Islet of Langerhans (tissue), 1 donor: ENCODE measurements at regions not wholly inside any gene's neighbourhood (a gene's known extent, or its start where the extent isn't known, plus 50 kb on each side); places are given as distances from the start of the nearest gene placed in this dataset.

Experiments
- FAIRE-seq: peaks from one replicate; lab custom pipeline; 2011; peaks lifted over from hg19 to GRCh38; lab: Jason Lieb, UNC

DNA sequence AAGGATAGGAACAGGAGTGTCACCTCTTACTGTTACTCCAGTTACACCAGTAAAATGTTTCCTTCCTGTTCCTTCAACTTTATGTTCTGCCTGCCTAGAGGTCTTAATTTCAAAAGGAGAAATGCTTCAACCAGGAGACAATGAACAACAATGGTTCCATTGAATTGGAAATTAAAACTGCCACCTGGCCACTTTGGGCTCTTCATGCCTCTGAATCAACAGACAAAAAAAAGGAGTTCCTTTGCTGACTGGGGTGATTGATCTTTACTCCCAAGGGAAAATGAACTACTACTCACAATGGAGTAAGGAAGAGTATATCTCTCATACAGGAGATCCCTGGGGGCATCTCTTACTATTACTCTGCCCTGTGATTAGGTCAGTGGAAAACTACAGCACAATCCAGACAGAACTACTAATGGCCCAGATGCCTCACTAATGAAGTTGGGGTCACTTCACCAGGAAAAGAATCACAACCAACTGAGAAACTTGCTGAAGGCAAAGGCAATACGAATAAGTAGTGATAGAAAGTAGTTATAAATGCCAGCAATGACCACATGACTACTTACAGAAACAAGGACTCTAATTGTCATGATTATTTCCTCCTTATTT, 76.6 kb upstream of the PRDX6 start:
- no peak for FAIRE-seq

DNA sequence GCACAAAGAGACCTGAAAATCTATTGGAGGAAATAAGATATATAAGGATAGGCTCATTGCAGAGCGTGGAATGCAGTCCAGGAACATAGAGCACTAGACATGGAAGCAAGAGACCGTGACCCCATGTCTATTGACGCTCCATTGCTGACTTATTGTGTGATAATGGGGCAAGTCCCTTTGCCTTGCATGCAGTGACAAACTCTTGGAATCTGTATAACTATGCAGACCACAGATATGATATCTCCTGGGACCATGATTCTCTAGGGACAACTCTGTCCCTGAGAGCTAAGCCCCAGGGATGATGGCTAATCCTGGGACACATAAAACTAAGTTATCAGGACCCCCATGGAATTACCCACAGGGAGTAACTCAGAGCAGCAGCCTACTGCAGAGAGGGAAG, 73.1 kb upstream of the PRDX6 start:
- no peak for FAIRE-seq

DNA sequence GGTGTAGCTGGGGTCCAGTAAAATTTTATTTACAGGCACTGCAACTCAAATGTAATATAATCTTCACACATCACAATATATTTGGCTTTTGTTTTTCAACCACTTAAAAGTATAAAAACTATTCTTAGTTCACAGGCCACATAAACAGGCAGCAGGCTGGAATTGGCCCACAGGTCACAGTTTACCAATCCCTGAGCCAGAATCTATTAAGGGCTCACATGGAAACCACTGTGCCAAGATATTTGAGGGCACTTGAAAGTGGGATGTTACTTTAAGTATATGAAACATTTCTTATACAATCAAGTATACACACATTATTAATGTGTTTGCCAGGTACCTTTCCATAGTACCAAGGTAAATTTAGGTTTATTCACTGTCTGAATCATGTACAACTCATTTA, 71.9 kb upstream of the PRDX6 start:
- no peak for FAIRE-seq

DNA sequence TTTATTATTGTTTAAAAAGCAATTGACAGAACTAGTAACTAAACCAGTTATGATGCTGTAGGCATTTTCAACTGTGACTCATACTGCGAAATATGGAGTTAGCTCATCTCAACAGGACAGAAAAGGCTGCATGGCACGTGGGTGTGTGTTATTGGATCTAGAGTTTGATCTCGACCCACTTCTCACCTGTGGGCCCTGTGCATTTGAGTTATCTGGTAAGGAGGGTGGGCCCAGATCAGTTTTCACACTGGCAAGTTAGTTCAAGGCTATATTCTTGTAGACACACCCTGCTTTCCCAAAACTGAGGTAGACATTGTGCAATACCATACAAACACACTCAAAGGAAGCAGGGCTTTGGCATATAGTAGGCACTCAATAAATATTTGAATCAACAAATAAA, 71.3 kb upstream of the PRDX6 start:
- no peak for FAIRE-seq

DNA sequence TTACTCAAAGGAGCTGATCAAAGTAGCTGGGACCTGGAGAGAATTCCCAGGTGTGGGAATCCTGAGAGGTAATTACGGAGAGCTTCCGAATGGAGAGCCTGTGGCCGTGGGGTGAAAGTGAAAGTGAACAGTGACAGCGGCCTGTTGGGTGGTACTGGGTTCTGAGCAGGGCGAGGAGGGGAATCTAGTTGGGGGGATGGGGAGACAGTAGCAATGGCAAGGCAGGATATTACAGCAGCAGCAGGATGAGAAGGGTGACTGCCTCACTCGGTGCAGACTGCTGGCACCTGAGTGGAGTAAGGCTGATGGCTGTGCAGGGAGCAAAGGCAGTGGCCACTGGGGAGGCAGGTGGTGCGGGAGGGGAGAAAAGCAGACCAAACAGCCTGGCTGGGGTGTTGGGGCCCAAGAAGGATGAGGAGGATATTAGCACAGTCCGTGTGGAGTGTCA, 70.3 kb upstream of the PRDX6 start:
- no peak for FAIRE-seq

DNA sequence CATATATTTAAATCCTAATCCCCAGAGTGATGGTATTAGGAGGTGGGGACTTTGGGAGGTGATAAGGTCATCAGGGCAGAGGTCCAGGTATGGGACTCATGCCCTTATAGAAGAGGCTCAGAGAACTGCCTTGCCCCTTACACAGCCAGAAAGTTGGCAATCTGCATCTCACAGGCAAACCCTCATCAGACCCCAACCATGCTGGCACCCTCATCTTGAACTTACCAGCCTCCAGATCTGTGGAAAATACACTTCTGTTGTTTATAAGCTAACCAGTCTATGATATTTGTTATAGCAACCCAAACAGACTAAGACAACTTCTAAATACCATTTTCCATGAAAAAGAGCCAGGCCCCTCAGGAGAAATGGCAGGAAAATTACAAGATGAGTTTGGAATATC, 69.3 kb upstream of the PRDX6 start:
- no peak for FAIRE-seq

DNA sequence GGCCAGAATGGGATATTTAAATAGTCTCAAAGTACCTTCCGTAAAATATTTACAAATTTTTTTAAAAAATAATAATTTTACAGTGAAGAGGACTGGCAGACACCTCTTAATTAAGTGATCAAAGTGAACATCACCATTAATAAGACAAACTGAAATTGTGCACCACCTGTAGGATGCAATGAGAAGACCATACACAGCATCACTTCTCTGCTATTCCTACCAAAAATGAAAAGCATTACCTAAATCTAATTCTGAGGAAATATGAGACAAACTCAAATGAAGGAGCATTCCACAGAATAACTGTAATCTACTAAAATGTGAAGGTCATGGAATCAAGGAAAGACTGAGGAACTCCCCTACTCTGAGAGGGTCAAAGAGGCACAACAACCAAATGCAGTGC, 68.2 kb upstream of the PRDX6 start:
- no peak for FAIRE-seq

DNA sequence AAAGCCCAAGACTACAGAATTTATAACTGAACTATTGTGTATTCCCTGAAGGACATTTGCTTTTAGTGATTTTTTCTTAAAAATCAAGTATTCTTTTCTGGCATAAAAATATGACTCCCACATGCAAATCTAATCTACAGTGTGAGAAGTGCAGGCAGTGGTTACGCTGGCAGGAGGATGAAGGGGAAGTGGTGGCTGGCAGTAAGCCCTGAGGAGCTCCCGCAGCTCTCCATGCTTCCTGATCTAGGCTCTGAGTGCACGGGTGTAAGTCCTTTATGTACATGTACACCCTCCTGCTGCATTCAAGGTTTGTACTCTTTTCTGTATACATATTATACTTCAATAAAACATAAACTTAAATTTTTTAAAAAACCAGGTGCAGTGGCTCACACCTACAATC, 67.5 kb upstream of the PRDX6 start:
- FAIRE-seq, result no peak

DNA sequence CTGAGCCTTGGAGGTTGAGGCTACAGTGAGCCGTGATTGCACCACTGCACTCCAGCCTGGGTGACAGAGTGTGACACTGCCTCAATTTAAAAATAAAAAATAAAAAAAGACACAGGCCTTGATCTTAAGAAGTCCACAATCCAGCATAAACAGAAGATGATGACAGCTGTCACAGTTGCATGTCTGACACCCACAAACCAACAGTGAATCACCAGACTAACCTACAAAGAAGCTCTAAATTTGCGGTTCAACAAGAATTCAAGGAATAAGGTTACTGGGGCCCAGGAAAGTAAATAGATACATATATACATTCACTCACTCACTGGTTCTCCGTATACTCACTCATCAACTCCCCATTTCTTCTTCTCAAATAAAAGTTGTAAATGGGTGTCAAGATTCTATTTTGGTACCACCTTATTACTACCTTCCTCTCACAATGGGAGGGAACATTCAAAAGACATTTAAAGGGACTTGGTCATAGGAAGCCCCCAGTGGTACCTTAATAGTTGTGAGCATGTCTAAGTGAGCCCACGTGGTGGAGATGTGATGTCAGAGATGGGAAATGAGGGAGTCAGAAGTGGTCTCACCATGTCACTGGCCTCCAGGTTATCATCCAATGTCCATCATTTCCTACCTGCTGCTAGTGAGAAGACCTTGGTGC, 66.9 kb upstream of the PRDX6 start:
- FAIRE-seq, result no peak

DNA sequence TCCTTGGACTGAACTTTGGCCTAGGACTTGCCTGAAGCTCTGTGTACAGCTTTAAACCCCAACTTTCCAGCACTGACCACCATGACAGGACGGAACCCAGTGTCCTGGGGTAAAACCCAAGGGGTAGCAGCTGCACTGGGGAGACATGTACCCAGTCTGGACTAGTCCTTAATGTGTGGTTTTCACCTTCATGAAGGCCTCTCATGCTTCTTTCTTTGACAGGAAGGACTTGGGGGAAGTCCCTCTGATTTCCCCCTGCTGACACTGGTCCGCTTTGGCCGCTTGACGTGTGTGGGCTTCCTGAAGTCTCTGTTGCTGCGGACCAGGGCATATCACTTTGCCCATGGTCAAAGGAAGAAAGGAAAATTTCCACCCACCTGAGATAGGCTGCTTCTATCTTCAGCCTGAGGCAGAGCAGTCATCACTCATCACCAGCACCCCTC, 66.3 kb upstream of the PRDX6 start:
- no peak for FAIRE-seq

DNA sequence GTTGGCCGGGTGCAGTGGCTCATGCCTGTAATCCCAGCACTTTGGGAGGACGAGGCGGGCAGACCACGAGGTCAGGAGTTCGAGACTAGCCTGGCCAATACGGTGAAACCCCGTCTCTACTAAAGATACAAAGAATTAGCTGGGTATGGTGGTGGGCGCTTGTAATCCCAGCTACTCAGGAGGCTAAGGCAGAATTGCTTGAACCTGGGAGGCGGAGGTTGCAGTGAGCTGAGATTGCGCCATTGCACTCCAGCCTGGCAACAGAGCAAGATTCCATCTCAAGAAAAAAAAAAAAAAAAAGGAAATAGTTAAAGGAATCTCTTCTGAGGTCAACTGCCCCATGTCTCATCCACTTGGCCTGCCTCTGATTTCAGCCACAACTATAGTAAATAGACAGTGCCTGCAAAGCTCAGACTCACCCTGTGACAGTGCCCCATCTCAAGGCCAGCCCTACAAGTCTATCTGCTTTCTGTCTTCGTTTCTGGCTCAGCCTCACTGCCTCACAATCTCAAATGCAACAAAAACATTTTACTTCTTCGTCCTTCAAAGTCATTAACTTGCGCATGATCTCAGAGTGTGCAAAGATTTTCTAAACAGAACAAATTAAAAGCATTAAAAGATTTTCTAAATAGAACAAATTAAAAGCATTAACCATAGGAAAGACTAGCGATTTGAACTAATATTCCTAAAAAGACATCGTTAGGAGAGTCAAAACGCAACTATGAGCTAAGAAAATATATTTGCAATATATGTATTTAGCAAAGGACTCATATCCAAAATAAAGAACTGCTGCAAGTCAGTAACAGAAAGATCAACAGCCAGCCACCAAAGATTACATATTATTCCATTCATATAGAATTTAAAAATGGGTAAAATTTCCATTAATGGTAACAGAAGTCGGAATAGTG, 65.0 kb upstream of the PRDX6 start:
- no peak for FAIRE-seq

DNA sequence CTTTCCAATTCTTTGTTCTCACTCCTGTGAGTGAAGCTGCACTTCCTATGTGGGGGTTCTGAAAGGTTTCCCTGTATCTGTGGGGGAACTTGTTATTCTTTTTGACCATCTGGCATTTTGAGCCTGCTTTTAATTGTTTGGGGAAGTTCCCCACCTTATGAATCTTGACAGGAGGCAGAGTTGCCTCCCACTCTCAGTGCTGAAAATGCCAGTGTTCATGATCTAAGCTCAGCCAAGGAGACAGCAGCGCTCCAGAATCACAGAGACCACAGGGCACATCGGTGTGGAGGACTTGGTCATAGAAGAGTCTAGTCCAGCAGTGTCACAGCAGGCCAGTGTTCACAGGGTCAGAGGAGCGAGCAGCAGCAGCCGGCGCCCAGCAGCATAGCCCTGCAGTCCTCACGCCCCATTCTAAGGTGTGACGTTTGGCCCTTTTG, 63.8 kb upstream of the PRDX6 start:
- no peak for FAIRE-seq

DNA sequence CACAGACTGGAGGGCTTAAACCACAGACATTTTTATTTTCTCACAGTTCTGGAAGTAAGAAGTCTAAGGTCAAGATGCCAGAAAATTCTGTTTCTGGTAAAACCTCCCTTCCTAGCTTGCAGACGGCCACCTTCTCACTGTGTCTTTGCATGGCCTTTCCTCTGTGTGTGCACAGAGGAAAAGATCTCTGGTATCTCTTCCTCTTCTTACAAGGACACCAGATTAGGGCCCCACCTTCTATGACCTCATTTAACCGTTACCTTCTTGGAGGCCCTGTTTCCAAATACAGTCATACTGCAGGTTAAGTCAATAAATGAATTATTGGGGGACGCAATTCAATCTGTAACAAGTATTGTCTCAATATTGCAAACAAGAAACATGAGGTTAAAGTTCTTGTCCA, 63.0 kb upstream of the PRDX6 start:
- FAIRE-seq, result no peak

DNA sequence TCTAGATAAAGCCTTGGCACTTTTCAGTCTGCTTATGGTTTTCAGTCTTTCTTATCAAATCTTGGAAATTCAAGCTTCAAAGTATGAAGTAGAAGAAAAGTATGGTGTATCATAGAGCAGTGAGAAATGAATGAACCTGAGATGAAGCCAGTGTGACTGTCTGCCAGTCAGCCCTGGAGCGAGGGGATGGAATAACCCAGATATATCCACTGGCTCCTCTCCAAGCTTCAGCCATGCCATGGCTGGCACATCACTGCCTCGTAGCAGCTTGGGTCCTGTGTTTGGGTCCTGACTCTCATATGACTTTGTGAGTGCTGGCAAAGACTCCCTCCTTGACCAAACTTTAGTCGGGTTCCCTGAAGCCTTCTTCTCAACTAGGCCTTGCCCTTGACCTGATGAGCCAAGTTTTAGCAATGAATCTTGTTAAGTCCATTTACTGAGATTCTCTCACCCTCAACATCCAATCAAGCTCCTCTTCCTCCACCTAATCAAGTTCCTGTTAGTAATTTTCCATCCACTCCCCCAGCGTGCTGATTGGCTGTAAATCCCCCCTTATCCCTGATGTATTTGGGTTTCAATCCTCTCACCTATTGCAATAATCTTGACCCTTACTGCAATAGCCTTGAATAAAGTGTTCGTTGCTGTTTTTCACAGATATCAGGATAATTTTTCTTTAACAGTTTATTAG, 62.5 kb upstream of the PRDX6 start:
- FAIRE-seq, result no peak

DNA sequence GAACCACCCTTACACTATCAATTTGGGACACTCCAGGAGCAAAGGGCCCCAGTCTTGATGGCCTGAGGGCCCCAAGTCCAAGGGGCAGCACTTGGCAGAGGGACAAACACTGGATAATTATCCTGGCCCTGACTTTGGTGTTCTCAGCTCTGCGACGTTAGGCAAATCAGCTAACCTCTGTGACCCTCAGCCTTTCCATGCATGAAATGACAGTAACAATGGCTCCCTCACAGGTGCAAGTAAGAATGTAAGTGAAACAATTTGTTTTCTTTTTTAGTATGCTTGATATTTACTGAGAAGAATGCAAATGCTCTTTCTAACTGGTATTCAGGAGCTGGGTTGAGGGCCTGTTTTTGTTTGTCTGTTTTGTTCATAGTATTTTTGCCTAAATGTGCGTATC, 61.6 kb upstream of the PRDX6 start:
- no peak for FAIRE-seq

DNA sequence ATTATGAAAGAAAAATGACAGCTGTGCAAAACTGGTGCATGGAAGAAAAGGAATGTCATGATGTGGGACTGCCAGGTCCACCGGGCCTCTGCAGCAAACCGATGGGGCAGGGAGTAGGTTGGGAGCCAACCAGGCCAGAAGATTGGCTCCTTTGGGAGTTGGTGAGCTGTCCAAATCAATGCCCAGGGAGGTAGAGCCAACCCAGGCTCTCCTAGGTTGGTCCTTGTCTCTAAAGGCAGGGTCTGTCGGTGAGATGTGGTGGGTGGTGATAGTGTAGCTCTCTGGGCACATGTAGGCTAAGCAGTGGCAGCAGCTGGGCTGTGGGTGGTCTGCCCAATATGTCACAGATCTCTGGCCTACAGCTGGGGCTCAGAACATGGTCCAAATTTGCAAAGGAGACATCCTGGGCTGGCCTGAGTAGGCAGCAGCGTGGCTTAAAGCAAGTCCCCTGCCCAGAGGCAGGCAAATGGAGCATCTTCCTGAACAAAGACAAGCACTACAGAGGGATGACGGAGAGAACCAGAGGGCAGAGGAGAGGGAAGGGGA, 61.2 kb upstream of the PRDX6 start:
- FAIRE-seq, result no peak

DNA sequence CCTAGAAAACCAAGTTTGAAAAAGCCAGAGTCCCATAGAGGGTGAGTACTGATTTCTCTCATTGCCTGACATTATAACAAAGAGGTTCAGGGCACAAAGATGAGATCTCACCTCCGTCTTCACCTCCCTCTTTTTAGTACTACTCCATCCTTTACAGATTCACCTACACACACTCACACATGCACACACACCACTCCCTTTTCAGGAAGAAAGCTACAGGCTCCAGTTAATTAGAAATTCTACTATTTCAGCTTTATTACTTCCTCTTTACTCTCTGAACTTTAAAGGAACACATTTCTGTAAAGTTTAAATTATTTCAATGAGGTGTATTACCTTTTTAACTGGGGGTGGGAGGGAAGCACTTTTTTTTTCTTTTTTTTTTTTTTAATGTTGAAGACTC, 59.6 kb upstream of the PRDX6 start:
- no peak for FAIRE-seq

DNA sequence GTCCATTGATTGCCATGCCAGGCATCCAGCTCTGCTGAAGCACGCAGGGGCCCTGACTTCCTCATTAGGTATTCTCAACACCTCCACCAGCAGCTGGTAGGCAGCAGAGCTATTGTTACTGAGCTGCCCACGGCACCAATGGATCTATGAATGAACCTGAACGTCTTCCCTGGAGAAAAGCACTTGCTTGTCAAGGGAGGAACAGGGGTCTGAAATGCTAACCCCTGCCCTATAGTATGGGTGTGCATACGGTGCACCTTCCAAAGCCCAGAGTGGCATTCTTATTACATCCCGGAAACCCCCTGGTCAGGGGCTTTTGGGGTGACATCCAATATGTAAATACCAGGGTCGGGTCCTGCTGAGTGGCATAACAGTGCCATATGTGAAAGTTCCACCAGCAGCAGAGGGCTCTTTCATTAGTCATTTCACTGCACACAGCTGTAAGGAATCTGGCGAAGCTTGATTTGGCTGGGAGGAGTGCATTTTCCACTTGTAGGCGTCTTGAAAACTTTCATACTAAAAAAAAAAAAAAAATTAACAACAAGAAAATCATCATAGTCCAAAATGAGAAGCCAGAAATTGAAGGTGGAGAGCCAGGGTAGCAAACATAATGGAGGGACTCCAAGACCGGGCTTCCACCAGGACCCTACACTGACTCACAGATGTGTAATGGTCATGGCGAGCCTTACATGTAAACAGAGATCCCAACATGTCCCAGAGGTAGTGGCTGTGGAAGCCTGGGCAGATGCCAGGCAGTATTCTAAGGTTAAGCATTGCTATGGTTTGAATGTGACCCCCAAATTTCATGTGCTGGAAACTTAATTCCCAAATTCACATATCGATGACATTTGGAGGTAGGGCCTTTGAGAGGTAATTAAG, 58.8 kb upstream of the PRDX6 start:
- no peak for FAIRE-seq

DNA sequence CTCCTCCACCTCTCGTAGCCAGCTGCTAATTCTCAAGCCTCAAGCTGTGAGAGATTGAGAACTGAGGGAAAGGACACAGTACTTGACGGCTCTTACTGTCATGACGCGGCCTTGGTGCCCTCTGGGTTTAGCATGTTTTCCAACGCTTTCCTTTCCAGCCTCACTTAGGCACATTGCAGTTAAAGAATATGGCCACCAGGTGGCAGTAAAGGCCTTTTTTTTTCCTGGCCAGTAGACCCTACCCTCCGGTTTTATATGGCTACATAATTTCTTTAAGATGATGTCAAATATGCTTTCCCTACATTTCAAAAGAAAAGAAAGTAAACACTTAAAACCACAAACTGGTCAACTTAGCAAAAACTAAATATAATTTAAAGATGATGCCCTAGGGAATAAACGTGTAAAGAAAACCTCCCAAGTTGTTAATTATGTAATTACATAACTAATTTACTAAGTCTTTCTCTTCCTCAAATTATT, 56.8 kb upstream of the PRDX6 start:
- FAIRE-seq, result peak; percentile 60

DNA sequence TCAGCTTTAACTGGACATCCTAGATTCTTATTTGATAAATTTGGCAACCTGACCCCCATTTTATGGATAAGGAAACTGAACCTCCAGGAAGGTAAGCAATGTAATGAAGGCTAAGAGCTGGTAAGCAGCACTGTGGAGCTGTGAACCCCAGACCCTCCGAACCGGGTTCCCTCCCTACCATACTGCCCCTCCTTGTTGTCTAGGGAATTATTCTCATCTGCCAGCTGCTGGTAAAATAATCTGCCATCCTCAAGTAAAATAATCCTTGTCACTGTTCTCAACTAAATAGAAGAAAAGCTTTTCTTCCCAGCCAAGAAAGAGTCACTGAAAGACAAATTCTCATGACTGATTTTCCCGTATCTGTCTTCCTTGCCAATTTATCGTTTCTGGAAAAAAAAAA, 55.8 kb upstream of the PRDX6 start:
- FAIRE-seq, result no peak

DNA sequence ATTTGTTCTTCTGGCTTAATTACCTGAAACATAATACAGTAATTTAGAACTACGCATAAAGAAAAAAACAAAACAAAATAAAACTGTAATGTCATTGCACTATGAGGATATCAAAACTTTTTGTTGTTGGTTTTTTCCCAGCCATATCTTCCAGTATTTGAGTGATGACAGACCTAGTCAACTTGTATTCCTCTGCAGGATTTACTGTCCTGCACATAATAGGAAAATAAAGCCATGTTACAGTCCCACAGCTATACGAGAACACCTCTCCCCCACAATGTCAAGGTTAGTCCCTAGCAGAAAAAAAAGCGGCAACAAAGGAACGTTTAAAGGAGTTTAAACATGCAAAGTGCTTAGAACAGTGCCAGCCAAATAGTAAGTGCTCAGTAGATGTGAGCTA, 55.3 kb upstream of the PRDX6 start:
- FAIRE-seq, result no peak
